ENCODE measurements at regions not wholly inside any gene's neighbourhood (a gene's known extent, or its start where the extent isn't known, plus 50 kb on each side); places are given as distances from the start of the nearest gene placed in this dataset.

GRCh38 chr9:20117482-20117881 lies 328.6 kb upstream of the SLC24A2 start:
- no peak for DNase-seq (ENCODE audit: low spot score)

- DNase-seq (ENCODE audit: low spot score) = no peak
These were observed 326.1 kb upstream of the SLC24A2 start for GRCh38 chr9:20114974-20115373.

GRCh38 chr9:20112205-20112783 lies 323.5 kb upstream of the SLC24A2 start:
- no peak for DNase-seq (ENCODE audit: low spot score)

GRCh38 chr9:20111173-20111843 lies 322.5 kb upstream of the SLC24A2 start:
- DNase-seq (ENCODE audit: low spot score) = no peak

- DNase-seq (ENCODE audit: low spot score) = no peak
These were observed 306.7 kb upstream of the SLC24A2 start for GRCh38 chr9:20095430-20096092.

GRCh38 chr9:20092561-20092960 lies 303.7 kb upstream of the SLC24A2 start:
- DNase-seq (ENCODE audit: low spot score) = no peak

GRCh38 chr9:20087481-20087880 lies 298.6 kb upstream of the SLC24A2 start:
- no peak for DNase-seq (ENCODE audit: low spot score)

- no peak for DNase-seq (ENCODE audit: low spot score)
These were observed 297.0 kb upstream of the SLC24A2 start for GRCh38 chr9:20085842-20086241.

- DNase-seq (ENCODE audit: low spot score) = no peak
These were observed 295.3 kb upstream of the SLC24A2 start for GRCh38 chr9:20084125-20084524.

GRCh38 chr9:20083390-20083789 lies 294.6 kb upstream of the SLC24A2 start:
- no peak for DNase-seq (ENCODE audit: low spot score)

GRCh38 chr9:20082831-20083230 lies 294.0 kb upstream of the SLC24A2 start:
- no peak for DNase-seq (ENCODE audit: low spot score)

GRCh38 chr9:20082406-20082805 lies 293.6 kb upstream of the SLC24A2 start:
- no peak for DNase-seq (ENCODE audit: low spot score)

GRCh38 chr9:20078246-20078645 lies 289.4 kb upstream of the SLC24A2 start:
- DNase-seq (ENCODE audit: low spot score) = no peak

- DNase-seq (ENCODE audit: low spot score) = no peak
These were observed 285.5 kb upstream of the SLC24A2 start for GRCh38 chr9:20074291-20074690.

- no peak for DNase-seq (ENCODE audit: low spot score)
These were observed 281.5 kb upstream of the SLC24A2 start for GRCh38 chr9:20070336-20070735.

- no peak for DNase-seq (ENCODE audit: low spot score)
These were observed 277.2 kb upstream of the SLC24A2 start for GRCh38 chr9:20065796-20066700.

- no peak for DNase-seq (ENCODE audit: low spot score)
These were observed 276.2 kb upstream of the SLC24A2 start for GRCh38 chr9:20065046-20065445.

GRCh38 chr9:20054734-20055133 lies 265.9 kb upstream of the SLC24A2 start:
- no peak for DNase-seq (ENCODE audit: low spot score)

- DNase-seq (ENCODE audit: low spot score) = no peak
These were observed 260.1 kb upstream of the SLC24A2 start for GRCh38 chr9:20048985-20049384.

GRCh38 chr9:20048437-20048836 lies 259.6 kb upstream of the SLC24A2 start:
- DNase-seq (ENCODE audit: low spot score) = no peak

GRCh38 chr9:20044686-20045085 lies 255.8 kb upstream of the SLC24A2 start:
- no peak for DNase-seq (ENCODE audit: low spot score)

- no peak for DNase-seq (ENCODE audit: low spot score)
These were observed 254.6 kb upstream of the SLC24A2 start for GRCh38 chr9:20043461-20043860.

GRCh38 chr9:20043035-20043434 lies 254.2 kb upstream of the SLC24A2 start:
- DNase-seq (ENCODE audit: low spot score) = no peak

All from SW480 (cell line).